NCI-H1694 (cell line): ENCODE measurements at regions not wholly inside any gene's neighbourhood (a gene's known extent, or its start where the extent isn't known, plus 50 kb on each side); places are given as distances from the start of the nearest gene placed in this dataset.

Source experiments
- DNase-seq: peaks from one replicate; lab custom pipeline; 2025; lab: John Stamatoyannopoulos, UW

GRCh38 chr6:164453835-164454234 is 855.6 kb downstream of the C6orf118 start:
- DNase-seq = no peak

- no peak for DNase-seq
These were observed 866.8 kb downstream of the C6orf118 start for GRCh38 chr6:164442572-164442971.

GRCh38 chr6:164439331-164439730 is 870.1 kb downstream of the C6orf118 start:
- no peak for DNase-seq

- DNase-seq = no peak
These were observed 872.4 kb downstream of the C6orf118 start for GRCh38 chr6:164436976-164437375.

GRCh38 chr6:164427728-164428402 is 881.5 kb downstream of the C6orf118 start:
- DNase-seq = no peak

- no peak for DNase-seq
These were observed 884.9 kb downstream of the C6orf118 start for GRCh38 chr6:164424489-164424888.

GRCh38 chr6:164419099-164419498 is 890.3 kb downstream of the C6orf118 start:
- DNase-seq = no peak

- no peak for DNase-seq
These were observed 891.2 kb downstream of the C6orf118 start for GRCh38 chr6:164418262-164418588.

GRCh38 chr6:164417537-164418261 is 891.7 kb downstream of the C6orf118 start:
- no peak for DNase-seq

GRCh38 chr6:164415832-164416563 is 893.4 kb downstream of the C6orf118 start:
- DNase-seq = no peak

- no peak for DNase-seq
These were observed 894.7 kb downstream of the C6orf118 start for GRCh38 chr6:164414695-164415094.

- no peak for DNase-seq
These were observed 896.8 kb downstream of the C6orf118 start for GRCh38 chr6:164412566-164412965.

GRCh38 chr6:164410017-164410416 is 899.4 kb downstream of the C6orf118 start:
- DNase-seq = no peak

GRCh38 chr6:164409309-164410009 is 899.9 kb downstream of the C6orf118 start:
- DNase-seq = no peak

GRCh38 chr6:164408868-164409267 is 900.5 kb downstream of the C6orf118 start:
- no peak for DNase-seq

GRCh38 chr6:164404812-164405488 is 904.5 kb downstream of the C6orf118 start:
- no peak for DNase-seq

GRCh38 chr6:164401871-164402270 is 907.5 kb downstream of the C6orf118 start:
- no peak for DNase-seq

GRCh38 chr6:164398647-164399046 is 910.8 kb downstream of the C6orf118 start:
- no peak for DNase-seq

GRCh38 chr6:164396071-164397047 is 913.0 kb downstream of the C6orf118 start:
- no peak for DNase-seq

- DNase-seq = no peak
These were observed 929.6 kb downstream of the C6orf118 start for GRCh38 chr6:164379795-164380194.

GRCh38 chr6:164378330-164378729 is 931.1 kb downstream of the C6orf118 start:
- DNase-seq = no peak
